ENCODE measurements at regions not wholly inside any gene's neighbourhood (a gene's known extent, or its start where the extent isn't known, plus 50 kb on each side); places are given as distances from the start of the nearest gene placed in this dataset.

DNA sequence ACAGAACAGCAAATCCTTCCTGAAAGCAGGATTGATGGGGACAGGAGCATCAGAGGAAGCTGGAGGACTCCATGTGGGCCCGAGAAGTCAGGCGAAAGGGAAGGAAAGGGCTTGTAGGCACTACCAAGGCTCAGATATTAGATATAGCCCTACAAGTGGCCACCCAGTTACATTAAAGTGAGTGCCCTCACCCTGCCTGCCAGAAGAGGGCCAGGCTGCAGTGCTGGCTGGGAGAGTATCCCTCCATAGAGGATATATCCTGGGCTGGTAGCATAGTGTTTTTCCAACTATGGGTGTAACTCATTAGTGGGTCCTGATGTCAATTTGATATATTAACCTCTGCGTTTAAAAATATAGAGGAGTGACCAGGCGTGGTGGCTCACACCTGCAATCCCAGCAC lies 285.2 kb downstream of the MYCN start (continued):
- TF ChIP-seq, protein P1, sequence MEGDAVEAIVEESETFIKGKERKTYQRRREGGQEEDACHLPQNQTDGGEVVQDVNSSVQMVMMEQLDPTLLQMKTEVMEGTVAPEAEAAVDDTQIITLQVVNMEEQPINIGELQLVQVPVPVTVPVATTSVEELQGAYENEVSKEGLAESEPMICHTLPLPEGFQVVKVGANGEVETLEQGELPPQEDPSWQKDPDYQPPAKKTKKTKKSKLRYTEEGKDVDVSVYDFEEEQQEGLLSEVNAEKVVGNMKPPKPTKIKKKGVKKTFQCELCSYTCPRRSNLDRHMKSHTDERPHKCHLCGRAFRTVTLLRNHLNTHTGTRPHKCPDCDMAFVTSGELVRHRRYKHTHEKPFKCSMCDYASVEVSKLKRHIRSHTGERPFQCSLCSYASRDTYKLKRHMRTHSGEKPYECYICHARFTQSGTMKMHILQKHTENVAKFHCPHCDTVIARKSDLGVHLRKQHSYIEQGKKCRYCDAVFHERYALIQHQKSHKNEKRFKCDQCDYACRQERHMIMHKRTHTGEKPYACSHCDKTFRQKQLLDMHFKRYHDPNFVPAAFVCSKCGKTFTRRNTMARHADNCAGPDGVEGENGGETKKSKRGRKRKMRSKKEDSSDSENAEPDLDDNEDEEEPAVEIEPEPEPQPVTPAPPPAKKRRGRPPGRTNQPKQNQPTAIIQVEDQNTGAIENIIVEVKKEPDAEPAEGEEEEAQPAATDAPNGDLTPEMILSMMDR (IDR thresholded peaks at IDR 0.05; ENCODE audit: poor library complexity, severe bottlenecking): no peak
- TF ChIP-seq SMC3 (conservative IDR thresholded peaks at IDR 0.05; ENCODE audit: poor library complexity): no peak

DNA sequence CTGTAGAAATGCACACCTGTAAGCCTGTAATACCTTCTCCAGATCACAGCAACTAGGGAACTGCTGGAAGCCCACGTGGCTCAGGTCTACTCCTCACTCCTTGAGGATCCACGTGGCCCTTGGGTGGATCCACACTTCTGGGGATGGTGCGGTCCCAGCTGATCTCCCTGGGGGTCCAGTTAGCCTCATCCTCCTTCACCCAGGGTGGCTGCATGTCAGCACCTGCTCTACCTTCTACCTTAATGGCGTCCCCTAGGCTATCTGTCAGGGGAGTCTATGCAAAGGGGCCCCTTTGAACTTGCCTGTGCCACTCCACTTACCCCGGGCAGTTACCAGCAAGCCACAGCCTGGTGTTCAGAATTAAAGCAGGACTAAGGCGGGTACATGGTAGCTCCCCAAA lies 284.7 kb downstream of the MYCN start:
- no peak overlapping the region for H2AFZ ChIP-seq (ENCODE audit: low read depth, low read length)
- H3K9me3 ChIP-seq (ENCODE audit: low read length): no peaks in the 10 kb centered on the region
- H3K9ac ChIP-seq (ENCODE audit: low read length): no peak overlapping the region
- no peaks in the 10 kb centered on the region for H3K27me3 ChIP-seq (ENCODE audit: insufficient read depth, low read depth, low read length)
- no peaks in the 10 kb centered on the region for H3K9me2 ChIP-seq (ENCODE audit: insufficient read depth, low read length)
- H4K20me1 ChIP-seq (ENCODE audit: insufficient read depth): no peaks in the 10 kb centered on the region
- H3F3A ChIP-seq (ENCODE audit: insufficient read depth, low read length, poor library complexity, severe bottlenecking): no peaks in the 10 kb centered on the region
- no peaks in the 10 kb centered on the region for H3K36me3 ChIP-seq (ENCODE audit: insufficient read depth, low read length)
- TF ChIP-seq EZH2 (IDR thresholded peaks at IDR 0.05; ENCODE audit: borderline replicate concordance, insufficient read depth, low read length, poor library complexity, severe bottlenecking) (no peak), EP300 (conservative IDR thresholded peaks at IDR 0.05; ENCODE audit: poor library complexity, severe bottlenecking) (no peak), RAD21 (conservative IDR thresholded peaks at IDR 0.05) (no peak), SMC3 (conservative IDR thresholded peaks at IDR 0.05; ENCODE audit: poor library complexity) (no peak), TAF1 (IDR thresholded peaks at IDR 0.05; ENCODE audit: low read depth) (no peak), POLR2AphosphoS5 (IDR thresholded peaks at IDR 0.05) (no peak), MXI1 (conservative IDR thresholded peaks at IDR 0.05; ENCODE audit: poor library complexity, severe bottlenecking) (no peak)
- TF ChIP-seq, protein P1 (IDR thresholded peaks at IDR 0.05; ENCODE audit: poor library complexity, severe bottlenecking): no peak
- TF ChIP-seq, protein P2, sequence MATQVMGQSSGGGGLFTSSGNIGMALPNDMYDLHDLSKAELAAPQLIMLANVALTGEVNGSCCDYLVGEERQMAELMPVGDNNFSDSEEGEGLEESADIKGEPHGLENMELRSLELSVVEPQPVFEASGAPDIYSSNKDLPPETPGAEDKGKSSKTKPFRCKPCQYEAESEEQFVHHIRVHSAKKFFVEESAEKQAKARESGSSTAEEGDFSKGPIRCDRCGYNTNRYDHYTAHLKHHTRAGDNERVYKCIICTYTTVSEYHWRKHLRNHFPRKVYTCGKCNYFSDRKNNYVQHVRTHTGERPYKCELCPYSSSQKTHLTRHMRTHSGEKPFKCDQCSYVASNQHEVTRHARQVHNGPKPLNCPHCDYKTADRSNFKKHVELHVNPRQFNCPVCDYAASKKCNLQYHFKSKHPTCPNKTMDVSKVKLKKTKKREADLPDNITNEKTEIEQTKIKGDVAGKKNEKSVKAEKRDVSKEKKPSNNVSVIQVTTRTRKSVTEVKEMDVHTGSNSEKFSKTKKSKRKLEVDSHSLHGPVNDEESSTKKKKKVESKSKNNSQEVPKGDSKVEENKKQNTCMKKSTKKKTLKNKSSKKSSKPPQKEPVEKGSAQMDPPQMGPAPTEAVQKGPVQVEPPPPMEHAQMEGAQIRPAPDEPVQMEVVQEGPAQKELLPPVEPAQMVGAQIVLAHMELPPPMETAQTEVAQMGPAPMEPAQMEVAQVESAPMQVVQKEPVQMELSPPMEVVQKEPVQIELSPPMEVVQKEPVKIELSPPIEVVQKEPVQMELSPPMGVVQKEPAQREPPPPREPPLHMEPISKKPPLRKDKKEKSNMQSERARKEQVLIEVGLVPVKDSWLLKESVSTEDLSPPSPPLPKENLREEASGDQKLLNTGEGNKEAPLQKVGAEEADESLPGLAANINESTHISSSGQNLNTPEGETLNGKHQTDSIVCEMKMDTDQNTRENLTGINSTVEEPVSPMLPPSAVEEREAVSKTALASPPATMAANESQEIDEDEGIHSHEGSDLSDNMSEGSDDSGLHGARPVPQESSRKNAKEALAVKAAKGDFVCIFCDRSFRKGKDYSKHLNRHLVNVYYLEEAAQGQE (IDR thresholded peaks at IDR 0.05; ENCODE audit: borderline replicate concordance): no peak
- no peak overlapping the region for H3K27ac ChIP-seq (ENCODE audit: low read length)
- no peak overlapping the region for H3K4me2 ChIP-seq (ENCODE audit: low read length)
- no peak overlapping the region for H3K4me3 ChIP-seq (ENCODE audit: low read length)
- H3K79me2 ChIP-seq (replicated peaks; ENCODE audit: insufficient read depth, low read length): no peaks in the 10 kb centered on the region
